HEK293 (cell line): ENCODE measurements at regions not wholly inside any gene's neighbourhood (a gene's known extent, or its start where the extent isn't known, plus 50 kb on each side); places are given as distances from the start of the nearest gene placed in this dataset.

Experiments
- CTCF ChIP-seq: fragments of 450-650 bp; formaldehyde crosslinking; IDR thresholded peaks from 2 replicates; pipeline ENCODE4 v1.5.1; 2016; ENCODE audit warnings: missing biosample characterization, missing genetic modification characterization
- GFI1B ChIP-seq: fragments of 450-650 bp; formaldehyde crosslinking; IDR thresholded peaks from 2 replicates; pipeline ENCODE4 v1.5.1; 2016; ENCODE audit warnings: missing biosample characterization, missing genetic modification characterization
- GLI2 ChIP-seq: fragments of 450-650 bp; formaldehyde crosslinking; IDR thresholded peaks from 2 replicates; pipeline ENCODE4; 2017; ENCODE audit warnings: missing biosample characterization, missing genetic modification characterization, low read depth, borderline replicate concordance
- ZNF10 ChIP-seq: fragments of 450-650 bp; formaldehyde crosslinking; IDR thresholded peaks from 2 replicates; pipeline ENCODE4 v1.5.1; 2017; ENCODE audit warnings: missing biosample characterization, missing genetic modification characterization
- ZNF785 ChIP-seq: fragments of 450-650 bp; formaldehyde crosslinking; IDR thresholded peaks from 2 replicates; pipeline ENCODE4 v1.5.1; 2016; ENCODE audit warnings: missing biosample characterization, missing genetic modification characterization
- ZNF792 ChIP-seq: fragments of 450-650 bp; formaldehyde crosslinking; IDR thresholded peaks from 2 replicates; pipeline ENCODE4 v1.5.1; 2016; ENCODE audit warnings: missing biosample characterization, missing genetic modification characterization

- TF ChIP-seq GFI1B (no peak), CTCF (tag by site-specific recombination) (no peak), ZNF10 (tag by site-specific recombination) (no peak), ZNF792 (tag by site-specific recombination) (no peak), GLI2 (tag by site-specific recombination) (no peak), ZNF785 (tag by site-specific recombination) (no peak)
These were observed 1750.0 kb downstream of the PCDH7 start for GRCh38 chr4:32470087-32470585.
